GM23248 (cell line): ENCODE measurements at regions not wholly inside any gene's neighbourhood (a gene's known extent, or its start where the extent isn't known, plus 50 kb on each side); places are given as distances from the start of the nearest gene placed in this dataset.

Experiments
- EZH2 ChIP-seq: fragments of 200-600 bp; sonication (generic); IDR thresholded peaks from 2 replicates; pipeline ENCODE4 v1.6.1; 2018; ENCODE audit warnings: antibody characterized with exemption, mild to moderate bottlenecking; ENCODE audit not compliant: insufficient read depth, poor library complexity, severe bottlenecking
- EZH2phosphoT487 ChIP-seq: fragments of 200-600 bp; sonication (generic); IDR thresholded peaks from 2 replicates; pipeline ENCODE4 v1.6.1; 2018; ENCODE audit warnings: antibody characterized with exemption, moderate library complexity, mild to moderate bottlenecking, low read depth; ENCODE audit not compliant: insufficient read depth

DNA sequence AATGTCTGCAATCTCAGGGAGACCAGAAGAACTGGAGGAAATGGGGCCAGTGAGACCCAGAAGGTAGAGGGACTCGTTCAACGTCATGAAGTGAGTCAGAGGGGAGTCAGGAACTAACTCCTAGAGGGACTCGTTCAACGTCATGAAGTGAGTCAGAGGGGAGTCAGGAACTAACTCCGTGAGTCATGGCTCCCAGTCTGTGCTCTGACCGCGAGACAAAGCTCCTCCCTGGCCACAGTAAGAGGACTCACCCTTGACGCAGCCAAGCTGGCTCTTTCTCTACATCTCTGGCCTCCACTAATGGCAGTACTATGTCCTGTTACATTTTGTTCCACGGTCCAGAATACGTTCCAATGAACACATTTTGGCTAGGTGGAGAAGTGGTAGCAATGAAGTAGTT lies 902.5 kb downstream of the KCNJ2 start:
- no peak for TF ChIP-seq EZH2phosphoT487
- TF ChIP-seq EZH2, result no peak
